Neural progenitor cell (in vitro differentiated cells): ENCODE measurements at regions not wholly inside any gene's neighbourhood (a gene's known extent, or its start where the extent isn't known, plus 50 kb on each side); places are given as distances from the start of the nearest gene placed in this dataset.

Experiments used
- CTCF ChIP-seq: fragments of 200-600 bp; sonication (generic); IDR thresholded peaks from 2 replicates; pipeline ENCODE4 v1.5.1; 2017; ENCODE audit warnings: antibody characterized with exemption, mild to moderate bottlenecking
- EZH2 ChIP-seq: fragments of 200-600 bp; sonication (generic); IDR thresholded peaks from 2 replicates; pipeline ENCODE4 v1.6.1; 2017; ENCODE audit warnings: antibody characterized with exemption, mild to moderate bottlenecking, moderate library complexity
- EZH2phosphoT487 ChIP-seq: fragments of 200-600 bp; sonication (generic); IDR thresholded peaks from 2 replicates; pipeline ENCODE4 v1.6.1; 2017; ENCODE audit warnings: antibody characterized with exemption

- no peak for TF ChIP-seq CTCF
- no peak for TF ChIP-seq EZH2phosphoT487
- no peak for TF ChIP-seq EZH2
Measured at GRCh38 chr4:66489370-66489769, 819.1 kb upstream of the EPHA5 start.
